ENCODE measurements at regions not wholly inside any gene's neighbourhood (a gene's known extent, or its start where the extent isn't known, plus 50 kb on each side); places are given as distances from the start of the nearest gene placed in this dataset.

DNA sequence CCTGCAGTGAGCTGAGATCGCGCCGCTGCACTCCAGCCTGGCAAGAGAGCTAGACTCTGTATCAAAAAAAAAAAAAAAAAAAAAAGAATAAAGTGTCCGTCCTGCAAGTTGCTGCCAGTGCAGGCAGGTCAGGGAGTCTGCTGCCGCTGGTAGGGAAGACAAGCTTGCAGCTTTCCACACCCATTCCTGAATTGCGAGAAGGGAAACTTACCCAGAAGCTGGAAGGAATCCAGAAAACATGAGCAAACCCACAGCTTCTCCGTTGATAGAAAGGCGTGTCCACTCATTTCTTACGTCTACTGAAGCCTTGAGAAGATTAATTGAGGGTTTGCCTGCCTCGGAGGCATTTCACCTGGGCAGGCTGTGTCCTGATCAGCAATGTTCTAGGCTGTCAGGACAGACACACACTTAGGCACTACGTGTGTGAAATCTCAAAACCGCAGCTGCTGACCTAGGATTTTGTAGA, 61.6 kb upstream of the DSP start:
- Histone ChIP-seq H3K27me3 (ENCODE audit: insufficient read depth) (no peaks in the 10 kb centered on the region), H3K36me3 (ENCODE audit: insufficient read depth) (no peaks in the 10 kb centered on the region), H3K79me2 (replicated peaks; ENCODE audit: insufficient read depth) (no peaks in the 10 kb centered on the region), H3K4me1 (ENCODE audit: insufficient read depth) (no peaks in the 10 kb centered on the region), H3K27ac (ENCODE audit: low read depth) (no peak overlapping the region), H3F3A (replicated peaks; ENCODE audit: low read depth) (no peaks in the 10 kb centered on the region), H3K4me2 (no peak overlapping the region), H3K9me2 (ENCODE audit: insufficient read depth) (no peaks in the 10 kb centered on the region), H3K4me3 (no peak overlapping the region), H2AFZ (0 out of 2 replicates have a peak overlapping the region, but pooled peaks have one; percentile 74), H4K20me1 (replicated peaks; ENCODE audit: insufficient read depth) (no peaks in the 10 kb centered on the region)
- H3K27ac Mint-ChIP-seq: no peak overlapping the region
- H3K27me3 Mint-ChIP-seq (ENCODE audit: insufficient read depth, low read depth, poor library complexity): peaks cover 2% of the 10 kb centered on the region
- DNase-seq (ENCODE audit: low spot score): no peak
- no peak for ATAC-seq
- no peaks in the 10 kb centered on the region for H3K36me3 Mint-ChIP-seq (ENCODE audit: low read depth)
- TF ChIP-seq, protein P1, sequence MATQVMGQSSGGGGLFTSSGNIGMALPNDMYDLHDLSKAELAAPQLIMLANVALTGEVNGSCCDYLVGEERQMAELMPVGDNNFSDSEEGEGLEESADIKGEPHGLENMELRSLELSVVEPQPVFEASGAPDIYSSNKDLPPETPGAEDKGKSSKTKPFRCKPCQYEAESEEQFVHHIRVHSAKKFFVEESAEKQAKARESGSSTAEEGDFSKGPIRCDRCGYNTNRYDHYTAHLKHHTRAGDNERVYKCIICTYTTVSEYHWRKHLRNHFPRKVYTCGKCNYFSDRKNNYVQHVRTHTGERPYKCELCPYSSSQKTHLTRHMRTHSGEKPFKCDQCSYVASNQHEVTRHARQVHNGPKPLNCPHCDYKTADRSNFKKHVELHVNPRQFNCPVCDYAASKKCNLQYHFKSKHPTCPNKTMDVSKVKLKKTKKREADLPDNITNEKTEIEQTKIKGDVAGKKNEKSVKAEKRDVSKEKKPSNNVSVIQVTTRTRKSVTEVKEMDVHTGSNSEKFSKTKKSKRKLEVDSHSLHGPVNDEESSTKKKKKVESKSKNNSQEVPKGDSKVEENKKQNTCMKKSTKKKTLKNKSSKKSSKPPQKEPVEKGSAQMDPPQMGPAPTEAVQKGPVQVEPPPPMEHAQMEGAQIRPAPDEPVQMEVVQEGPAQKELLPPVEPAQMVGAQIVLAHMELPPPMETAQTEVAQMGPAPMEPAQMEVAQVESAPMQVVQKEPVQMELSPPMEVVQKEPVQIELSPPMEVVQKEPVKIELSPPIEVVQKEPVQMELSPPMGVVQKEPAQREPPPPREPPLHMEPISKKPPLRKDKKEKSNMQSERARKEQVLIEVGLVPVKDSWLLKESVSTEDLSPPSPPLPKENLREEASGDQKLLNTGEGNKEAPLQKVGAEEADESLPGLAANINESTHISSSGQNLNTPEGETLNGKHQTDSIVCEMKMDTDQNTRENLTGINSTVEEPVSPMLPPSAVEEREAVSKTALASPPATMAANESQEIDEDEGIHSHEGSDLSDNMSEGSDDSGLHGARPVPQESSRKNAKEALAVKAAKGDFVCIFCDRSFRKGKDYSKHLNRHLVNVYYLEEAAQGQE (IDR thresholded peaks at IDR 0.05; ENCODE audit: unreplicated experiment): no peak
- TF ChIP-seq ZNF114 (CRISPR knock-in tag; IDR thresholded peaks at IDR 0.05): no peak
- no peak overlapping the region for H3K4me3 Mint-ChIP-seq
- no peaks in the 10 kb centered on the region for H3K4me1 Mint-ChIP-seq
- H3K9me3 Mint-ChIP-seq: no peaks in the 10 kb centered on the region

DNA sequence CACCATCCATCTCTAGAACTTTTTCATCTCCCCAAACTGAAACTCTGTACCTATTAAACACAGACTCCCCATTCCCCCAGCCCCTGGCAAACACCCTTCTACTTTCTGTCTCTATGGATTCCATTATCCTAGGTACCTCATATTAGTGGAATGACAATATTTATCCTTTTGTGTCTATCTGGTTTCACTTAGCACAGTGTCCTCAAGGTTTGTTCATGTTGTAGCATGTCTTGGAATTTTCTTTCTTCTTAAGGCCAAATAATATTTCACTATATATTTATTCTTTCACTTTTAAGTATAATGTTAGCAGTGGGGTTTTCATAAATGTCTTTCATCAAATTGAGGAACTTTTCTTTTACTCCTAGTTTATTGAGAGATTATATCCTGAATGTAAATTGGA, 56.8 kb upstream of the DSP start:
- H3K36me3 ChIP-seq (ENCODE audit: insufficient read depth): no peaks in the 10 kb centered on the region
- H4K20me1 ChIP-seq (replicated peaks; ENCODE audit: insufficient read depth): no peaks in the 10 kb centered on the region
- no peak overlapping the region for H3K27ac ChIP-seq (ENCODE audit: low read depth)
- peaks cover 2% of the 10 kb centered on the region for H3K27me3 Mint-ChIP-seq (ENCODE audit: insufficient read depth, low read depth, poor library complexity)
- no peaks in the 10 kb centered on the region for H3F3A ChIP-seq (replicated peaks; ENCODE audit: low read depth)
- no peaks in the 10 kb centered on the region for H3K4me1 ChIP-seq (ENCODE audit: insufficient read depth)
- no peaks in the 10 kb centered on the region for H3K9me2 ChIP-seq (ENCODE audit: insufficient read depth)
- ATAC-seq (no peak), DNase-seq (ENCODE audit: low spot score) (no peak)
- no peak overlapping the region for H3K27ac Mint-ChIP-seq
- H3K79me2 ChIP-seq (replicated peaks; ENCODE audit: insufficient read depth): no peaks in the 10 kb centered on the region
- peaks cover 2% of the 10 kb centered on the region; the same call in 1 of the 3 replicates for H3K4me1 Mint-ChIP-seq
- no peak overlapping the region for H3K4me3 ChIP-seq
- H3K27me3 ChIP-seq (ENCODE audit: insufficient read depth): no peaks in the 10 kb centered on the region
- no peaks in the 10 kb centered on the region for H3K9me3 Mint-ChIP-seq
- H3K36me3 Mint-ChIP-seq (ENCODE audit: low read depth): no peaks in the 10 kb centered on the region
- H3K4me2 ChIP-seq: no peak overlapping the region
- H3K4me3 Mint-ChIP-seq: no peak overlapping the region
- no peak overlapping the region for H2AFZ ChIP-seq
- TF ChIP-seq POLR2AphosphoS5 (IDR thresholded peaks at IDR 0.05; ENCODE audit: low read depth) (no peak), STAT1 (IDR thresholded peaks at IDR 0.05; ENCODE audit: unreplicated experiment) (no peak), NANOG (IDR thresholded peaks at IDR 0.05; ENCODE audit: borderline replicate concordance) (no peak), ZNF331 (CRISPR knock-in tag; IDR thresholded peaks at IDR 0.05; ENCODE audit: low read depth) (no peak), EZH2phosphoT487 (IDR thresholded peaks at IDR 0.05; ENCODE audit: unreplicated experiment) (no peak), ZNF114 (CRISPR knock-in tag; IDR thresholded peaks at IDR 0.05) (no peak)
- TF ChIP-seq, protein P2, sequence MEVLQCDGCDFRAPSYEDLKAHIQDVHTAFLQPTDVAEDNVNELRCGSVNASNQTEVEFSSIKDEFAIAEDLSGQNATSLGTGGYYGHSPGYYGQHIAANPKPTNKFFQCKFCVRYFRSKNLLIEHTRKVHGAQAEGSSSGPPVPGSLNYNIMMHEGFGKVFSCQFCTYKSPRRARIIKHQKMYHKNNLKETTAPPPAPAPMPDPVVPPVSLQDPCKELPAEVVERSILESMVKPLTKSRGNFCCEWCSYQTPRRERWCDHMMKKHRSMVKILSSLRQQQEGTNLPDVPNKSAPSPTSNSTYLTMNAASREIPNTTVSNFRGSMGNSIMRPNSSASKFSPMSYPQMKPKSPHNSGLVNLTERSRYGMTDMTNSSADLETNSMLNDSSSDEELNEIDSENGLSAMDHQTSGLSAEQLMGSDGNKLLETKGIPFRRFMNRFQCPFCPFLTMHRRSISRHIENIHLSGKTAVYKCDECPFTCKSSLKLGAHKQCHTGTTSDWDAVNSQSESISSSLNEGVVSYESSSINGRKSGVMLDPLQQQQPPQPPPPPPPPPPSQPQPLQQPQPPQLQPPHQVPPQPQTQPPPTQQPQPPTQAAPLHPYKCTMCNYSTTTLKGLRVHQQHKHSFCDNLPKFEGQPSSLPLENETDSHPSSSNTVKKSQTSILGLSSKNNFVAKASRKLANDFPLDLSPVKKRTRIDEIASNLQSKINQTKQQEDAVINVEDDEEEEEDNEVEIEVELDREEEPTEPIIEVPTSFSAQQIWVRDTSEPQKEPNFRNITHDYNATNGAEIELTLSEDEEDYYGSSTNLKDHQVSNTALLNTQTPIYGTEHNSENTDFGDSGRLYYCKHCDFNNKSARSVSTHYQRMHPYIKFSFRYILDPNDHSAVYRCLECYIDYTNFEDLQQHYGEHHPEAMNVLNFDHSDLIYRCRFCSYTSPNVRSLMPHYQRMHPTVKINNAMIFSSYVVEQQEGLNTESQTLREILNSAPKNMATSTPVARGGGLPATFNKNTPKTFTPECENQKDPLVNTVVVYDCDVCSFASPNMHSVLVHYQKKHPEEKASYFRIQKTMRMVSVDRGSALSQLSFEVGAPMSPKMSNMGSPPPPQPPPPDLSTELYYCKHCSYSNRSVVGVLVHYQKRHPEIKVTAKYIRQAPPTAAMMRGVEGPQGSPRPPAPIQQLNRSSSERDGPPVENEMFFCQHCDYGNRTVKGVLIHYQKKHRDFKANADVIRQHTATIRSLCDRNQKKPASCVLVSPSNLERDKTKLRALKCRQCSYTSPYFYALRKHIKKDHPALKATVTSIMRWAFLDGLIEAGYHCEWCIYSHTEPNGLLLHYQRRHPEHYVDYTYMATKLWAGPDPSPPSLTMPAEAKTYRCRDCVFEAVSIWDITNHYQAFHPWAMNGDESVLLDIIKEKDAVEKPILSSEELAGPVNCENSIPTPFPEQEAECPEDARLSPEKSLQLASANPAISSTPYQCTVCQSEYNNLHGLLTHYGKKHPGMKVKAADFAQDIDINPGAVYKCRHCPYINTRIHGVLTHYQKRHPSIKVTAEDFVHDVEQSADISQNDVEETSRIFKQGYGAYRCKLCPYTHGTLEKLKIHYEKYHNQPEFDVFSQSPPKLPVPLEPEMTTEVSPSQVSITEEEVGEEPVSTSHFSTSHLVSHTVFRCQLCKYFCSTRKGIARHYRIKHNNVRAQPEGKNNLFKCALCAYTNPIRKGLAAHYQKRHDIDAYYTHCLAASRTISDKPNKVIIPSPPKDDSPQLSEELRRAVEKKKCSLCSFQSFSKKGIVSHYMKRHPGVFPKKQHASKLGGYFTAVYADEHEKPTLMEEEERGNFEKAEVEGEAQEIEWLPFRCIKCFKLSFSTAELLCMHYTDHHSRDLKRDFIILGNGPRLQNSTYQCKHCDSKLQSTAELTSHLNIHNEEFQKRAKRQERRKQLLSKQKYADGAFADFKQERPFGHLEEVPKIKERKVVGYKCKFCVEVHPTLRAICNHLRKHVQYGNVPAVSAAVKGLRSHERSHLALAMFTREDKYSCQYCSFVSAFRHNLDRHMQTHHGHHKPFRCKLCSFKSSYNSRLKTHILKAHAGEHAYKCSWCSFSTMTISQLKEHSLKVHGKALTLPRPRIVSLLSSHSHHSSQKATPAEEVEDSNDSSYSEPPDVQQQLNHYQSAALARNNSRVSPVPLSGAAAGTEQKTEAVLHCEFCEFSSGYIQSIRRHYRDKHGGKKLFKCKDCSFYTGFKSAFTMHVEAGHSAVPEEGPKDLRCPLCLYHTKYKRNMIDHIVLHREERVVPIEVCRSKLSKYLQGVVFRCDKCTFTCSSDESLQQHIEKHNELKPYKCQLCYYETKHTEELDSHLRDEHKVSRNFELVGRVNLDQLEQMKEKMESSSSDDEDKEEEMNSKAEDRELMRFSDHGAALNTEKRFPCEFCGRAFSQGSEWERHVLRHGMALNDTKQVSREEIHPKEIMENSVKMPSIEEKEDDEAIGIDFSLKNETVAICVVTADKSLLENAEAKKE (CRISPR knock-in tag; IDR thresholded peaks at IDR 0.05): no peak
- TF ChIP-seq, protein P3, sequence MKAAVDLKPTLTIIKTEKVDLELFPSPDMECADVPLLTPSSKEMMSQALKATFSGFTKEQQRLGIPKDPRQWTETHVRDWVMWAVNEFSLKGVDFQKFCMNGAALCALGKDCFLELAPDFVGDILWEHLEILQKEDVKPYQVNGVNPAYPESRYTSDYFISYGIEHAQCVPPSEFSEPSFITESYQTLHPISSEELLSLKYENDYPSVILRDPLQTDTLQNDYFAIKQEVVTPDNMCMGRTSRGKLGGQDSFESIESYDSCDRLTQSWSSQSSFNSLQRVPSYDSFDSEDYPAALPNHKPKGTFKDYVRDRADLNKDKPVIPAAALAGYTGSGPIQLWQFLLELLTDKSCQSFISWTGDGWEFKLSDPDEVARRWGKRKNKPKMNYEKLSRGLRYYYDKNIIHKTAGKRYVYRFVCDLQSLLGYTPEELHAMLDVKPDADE (IDR thresholded peaks at IDR 0.05): no peak
- TF ChIP-seq, protein P4, sequence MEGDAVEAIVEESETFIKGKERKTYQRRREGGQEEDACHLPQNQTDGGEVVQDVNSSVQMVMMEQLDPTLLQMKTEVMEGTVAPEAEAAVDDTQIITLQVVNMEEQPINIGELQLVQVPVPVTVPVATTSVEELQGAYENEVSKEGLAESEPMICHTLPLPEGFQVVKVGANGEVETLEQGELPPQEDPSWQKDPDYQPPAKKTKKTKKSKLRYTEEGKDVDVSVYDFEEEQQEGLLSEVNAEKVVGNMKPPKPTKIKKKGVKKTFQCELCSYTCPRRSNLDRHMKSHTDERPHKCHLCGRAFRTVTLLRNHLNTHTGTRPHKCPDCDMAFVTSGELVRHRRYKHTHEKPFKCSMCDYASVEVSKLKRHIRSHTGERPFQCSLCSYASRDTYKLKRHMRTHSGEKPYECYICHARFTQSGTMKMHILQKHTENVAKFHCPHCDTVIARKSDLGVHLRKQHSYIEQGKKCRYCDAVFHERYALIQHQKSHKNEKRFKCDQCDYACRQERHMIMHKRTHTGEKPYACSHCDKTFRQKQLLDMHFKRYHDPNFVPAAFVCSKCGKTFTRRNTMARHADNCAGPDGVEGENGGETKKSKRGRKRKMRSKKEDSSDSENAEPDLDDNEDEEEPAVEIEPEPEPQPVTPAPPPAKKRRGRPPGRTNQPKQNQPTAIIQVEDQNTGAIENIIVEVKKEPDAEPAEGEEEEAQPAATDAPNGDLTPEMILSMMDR (conservative IDR thresholded peaks at IDR 0.05; ENCODE audit: low read depth in 2 of 2): no peak
